ENCODE measurements at regions not wholly inside any gene's neighbourhood (a gene's known extent, or its start where the extent isn't known, plus 50 kb on each side); places are given as distances from the start of the nearest gene placed in this dataset.

DNA sequence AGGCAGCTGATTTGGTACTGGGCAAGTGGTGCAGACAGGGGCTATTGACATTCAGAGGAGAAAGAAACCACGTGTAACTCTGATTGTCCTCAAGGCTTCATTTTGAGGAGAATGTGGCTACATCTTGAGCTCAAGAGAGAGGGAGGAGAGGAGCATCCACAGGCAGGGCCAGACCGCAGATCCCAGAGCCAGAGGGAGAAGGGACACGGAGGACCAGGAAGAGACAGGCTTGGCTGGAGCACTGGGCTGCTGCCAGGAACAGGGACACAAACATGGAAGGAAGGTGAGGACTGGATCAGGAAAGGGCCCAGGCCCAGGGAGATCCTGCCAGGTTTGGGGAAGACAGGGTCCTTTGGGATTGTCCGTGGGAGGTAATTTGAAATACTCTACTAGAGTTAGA, 158.3 kb downstream of the GPAM start:
- H2AFZ ChIP-seq (ENCODE audit: low read depth, low read length): no peak overlapping the region
- intact Hi-C loops (cut with micrococcal nuclease): no loop called here
- POLR2A ChIA-PET: no interaction called here
- H3K9me3 ChIP-seq (replicated peaks; ENCODE audit: control insufficient read depth, insufficient read depth, low read length): peaks cover 3% of the 10 kb centered on the region
- dilution Hi-C loops (cut with MboI; ENCODE audit: extremely low pct_ligation_motif_present, low sequenced_read_pairs): no loop called here
- no peaks in the 10 kb centered on the region for H3K27me3 ChIP-seq (ENCODE audit: control insufficient read depth in 2 of 2, insufficient read depth in 2 of 2, low read length in 2 of 2)
- no peak overlapping the region for H3K4me3 ChIP-seq (replicated peaks in 1 of 3; ENCODE audit: insufficient read depth in 1 of 3, low read depth in 1 of 3, low read length in 3 of 3)
- no peaks in the 10 kb centered on the region for H3K36me3 ChIP-seq (ENCODE audit: control insufficient read depth in 2 of 2, extremely low read depth in 1 of 2, insufficient read depth in 2 of 2, low read length in 2 of 2)
- H4K20me1 ChIP-seq (replicated peaks; ENCODE audit: control insufficient read depth, extremely low read depth, insufficient read depth, low read length): no peaks in the 10 kb centered on the region
- H3K4me1 ChIP-seq (ENCODE audit: control insufficient read depth, extremely low read depth, insufficient read depth, low read length): no peaks in the 10 kb centered on the region
- CTCF ChIA-PET: no interaction called here
- H3K27ac ChIP-seq (ENCODE audit: insufficient read depth, low read depth, low read length): no peak overlapping the region
- FAIRE-seq (no peak), DNase-seq (ENCODE audit: low read depth, low spot score) (no peak)
- no peak overlapping the region for H3K4me2 ChIP-seq (ENCODE audit: insufficient read depth, low read length)
- BruUV-seq (replicated peaks): no TSS peak
- H3K9ac ChIP-seq (replicated peaks; ENCODE audit: extremely low read depth, insufficient read depth, low read length): no peak overlapping the region
- H3K79me2 ChIP-seq (ENCODE audit: control insufficient read depth, insufficient read depth, low read length): no peaks in the 10 kb centered on the region
- TF ChIP-seq MYC (IDR thresholded peaks at IDR 0.05; ENCODE audit: low read depth, low read length) (no peak), EZH2 (IDR thresholded peaks at IDR 0.05; ENCODE audit: borderline replicate concordance, low read depth, low read length, severe bottlenecking) (no peak), POLR2AphosphoS5 (IDR thresholded peaks at IDR 0.05; ENCODE audit: insufficient read depth, low read depth, low read length) (no peak), FOS (IDR thresholded peaks at IDR 0.05; ENCODE audit: borderline replicate concordance, insufficient read depth, low read length) (no peak)
- TF ChIP-seq, protein P1, sequence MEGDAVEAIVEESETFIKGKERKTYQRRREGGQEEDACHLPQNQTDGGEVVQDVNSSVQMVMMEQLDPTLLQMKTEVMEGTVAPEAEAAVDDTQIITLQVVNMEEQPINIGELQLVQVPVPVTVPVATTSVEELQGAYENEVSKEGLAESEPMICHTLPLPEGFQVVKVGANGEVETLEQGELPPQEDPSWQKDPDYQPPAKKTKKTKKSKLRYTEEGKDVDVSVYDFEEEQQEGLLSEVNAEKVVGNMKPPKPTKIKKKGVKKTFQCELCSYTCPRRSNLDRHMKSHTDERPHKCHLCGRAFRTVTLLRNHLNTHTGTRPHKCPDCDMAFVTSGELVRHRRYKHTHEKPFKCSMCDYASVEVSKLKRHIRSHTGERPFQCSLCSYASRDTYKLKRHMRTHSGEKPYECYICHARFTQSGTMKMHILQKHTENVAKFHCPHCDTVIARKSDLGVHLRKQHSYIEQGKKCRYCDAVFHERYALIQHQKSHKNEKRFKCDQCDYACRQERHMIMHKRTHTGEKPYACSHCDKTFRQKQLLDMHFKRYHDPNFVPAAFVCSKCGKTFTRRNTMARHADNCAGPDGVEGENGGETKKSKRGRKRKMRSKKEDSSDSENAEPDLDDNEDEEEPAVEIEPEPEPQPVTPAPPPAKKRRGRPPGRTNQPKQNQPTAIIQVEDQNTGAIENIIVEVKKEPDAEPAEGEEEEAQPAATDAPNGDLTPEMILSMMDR (IDR thresholded peaks at IDR 0.05; ENCODE audit: extremely low read depth in 1 of 2, insufficient read depth in 1 of 2, low read depth in 1 of 2, low read length in 2 of 2): no peak
- no peaks in the 10 kb centered on the region for H3K9me1 ChIP-seq (replicated peaks; ENCODE audit: control insufficient read depth, extremely low read depth, insufficient read depth, low read length)

DNA sequence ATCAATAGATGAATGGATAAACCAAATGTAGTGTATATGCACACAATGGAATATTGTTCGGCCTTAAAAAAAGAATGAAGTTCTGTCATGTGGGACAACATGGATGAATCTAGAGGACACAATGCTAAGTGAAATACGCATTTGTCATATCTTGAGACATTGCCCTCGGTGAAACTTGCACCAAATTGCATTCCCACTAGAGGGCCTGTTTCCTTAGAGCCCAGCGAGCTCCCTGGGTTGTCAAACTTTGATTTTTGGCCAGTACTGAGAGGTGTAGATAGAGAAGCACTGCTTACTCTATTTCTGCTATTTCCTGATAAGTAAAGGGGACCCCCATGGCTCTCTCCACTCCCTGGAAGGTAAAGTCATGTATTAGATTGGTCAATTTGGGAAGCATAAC, 157.1 kb downstream of the GPAM start:
- dilution Hi-C loops (cut with MboI; ENCODE audit: extremely low pct_ligation_motif_present, low sequenced_read_pairs): no loop called here

More for the DNA sequence above, 157.1 kb downstream of the GPAM start:
- H3K4me1 ChIP-seq (ENCODE audit: control insufficient read depth, extremely low read depth, insufficient read depth, low read length): no peaks in the 10 kb centered on the region
- no peak for DNase-seq (ENCODE audit: low read depth, low spot score)
- no TSS peak for BruUV-seq (replicated peaks)
- H3K27ac ChIP-seq (ENCODE audit: insufficient read depth, low read depth, low read length): no peak overlapping the region
- peaks cover 3% of the 10 kb centered on the region for H3K9me3 ChIP-seq (replicated peaks; ENCODE audit: control insufficient read depth, insufficient read depth, low read length)
- POLR2A ChIA-PET: no interaction called here
- no peak for TF ChIP-seq EZH2 (IDR thresholded peaks at IDR 0.05; ENCODE audit: borderline replicate concordance, low read depth, low read length, severe bottlenecking)
- no peak for TF ChIP-seq MYC (IDR thresholded peaks at IDR 0.05; ENCODE audit: low read depth, low read length)
- TF ChIP-seq GATA2 (IDR thresholded peaks at IDR 0.05; ENCODE audit: insufficient read depth, insufficient read length, low read depth, low read length): no peak
- TF ChIP-seq, protein P1 (IDR thresholded peaks at IDR 0.05; ENCODE audit: extremely low read depth in 1 of 2, insufficient read depth in 1 of 2, low read depth in 1 of 2, low read length in 2 of 2): no peak
- TF ChIP-seq, protein P2, sequence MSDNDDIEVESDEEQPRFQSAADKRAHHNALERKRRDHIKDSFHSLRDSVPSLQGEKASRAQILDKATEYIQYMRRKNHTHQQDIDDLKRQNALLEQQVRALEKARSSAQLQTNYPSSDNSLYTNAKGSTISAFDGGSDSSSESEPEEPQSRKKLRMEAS (IDR thresholded peaks at IDR 0.05; ENCODE audit: insufficient read depth, insufficient read length): no peak
- H3K79me2 ChIP-seq (ENCODE audit: control insufficient read depth, insufficient read depth, low read length): no peaks in the 10 kb centered on the region
- intact Hi-C loops (cut with micrococcal nuclease): no loop called here
- FAIRE-seq: no peak
- H2AFZ ChIP-seq (ENCODE audit: low read depth, low read length): no peak overlapping the region
- no peaks in the 10 kb centered on the region for H3K36me3 ChIP-seq (ENCODE audit: control insufficient read depth in 2 of 2, extremely low read depth in 1 of 2, insufficient read depth in 2 of 2, low read length in 2 of 2)
- H4K20me1 ChIP-seq (replicated peaks; ENCODE audit: control insufficient read depth, extremely low read depth, insufficient read depth, low read length): no peaks in the 10 kb centered on the region
- CTCF ChIA-PET: no interaction called here
- H3K9me1 ChIP-seq (replicated peaks; ENCODE audit: control insufficient read depth, extremely low read depth, insufficient read depth, low read length): no peaks in the 10 kb centered on the region
- H3K9ac ChIP-seq (replicated peaks; ENCODE audit: extremely low read depth, insufficient read depth, low read length): no peak overlapping the region
- H3K4me3 ChIP-seq (replicated peaks in 1 of 3; ENCODE audit: insufficient read depth in 1 of 3, low read depth in 1 of 3, low read length in 3 of 3): no peak overlapping the region
- H3K4me2 ChIP-seq (ENCODE audit: insufficient read depth, low read length): no peak overlapping the region
- no peaks in the 10 kb centered on the region for H3K27me3 ChIP-seq (ENCODE audit: control insufficient read depth in 2 of 2, insufficient read depth in 2 of 2, low read length in 2 of 2)

All from endothelial cell of umbilical vein (primary cell).